ENCODE measurements at regions not wholly inside any gene's neighbourhood (a gene's known extent, or its start where the extent isn't known, plus 50 kb on each side); places are given as distances from the start of the nearest gene placed in this dataset.

- DNase-seq (peak in 1 of 2 donors; percentile 73), ATAC-seq (ENCODE audit: low FRiP score in 2 of 2) (no peak)
- Histone ChIP-seq H3K9me3 (no peaks in the 10 kb centered on the region), H3K4me3 (no peak overlapping the region), H3K27ac (no peak overlapping the region), H3K4me1 (peaks cover 11 to 18% (median 16%) of the 10 kb centered on the region in 4 donors), H3K36me3 (no peaks in the 10 kb centered on the region), H3K27me3 (peaks cover 0 to 9% (median 1%) of the 10 kb centered on the region in 4 donors)
- 70 to 81% methylated on average over 29 of the region's 29 CpGs for WGBS, 2 donors
- TF ChIP-seq CTCF (IDR thresholded peaks at IDR 0.05), result no peak
- TF ChIP-seq EP300 (IDR thresholded peaks at IDR 0.05), result no peak
- no peak for TF ChIP-seq POLR2AphosphoS5 (IDR thresholded peaks at IDR 0.05)
- TF ChIP-seq POLR2A (IDR thresholded peaks at IDR 0.05), result no peak
Observed at GRCh38 chr5:77846422-77847128, 70.4 kb upstream of the TBCA start.

- no peaks in the 10 kb centered on the region for H3K36me3 ChIP-seq
- WGBS, 2 donors, result 72 to 77% methylated on average over 5 of the region's 5 CpGs
- DNase-seq (no peak), ATAC-seq (ENCODE audit: low FRiP score in 2 of 2) (no peak)
- peaks cover 0 to 7% (median 1%) of the 10 kb centered on the region in 4 donors for H3K27me3 ChIP-seq
- H3K9me3 ChIP-seq, result no peaks in the 10 kb centered on the region
- no peak overlapping the region for H3K27ac ChIP-seq
- TF ChIP-seq POLR2A (IDR thresholded peaks at IDR 0.05), result no peak
- TF ChIP-seq EP300 (IDR thresholded peaks at IDR 0.05), result no peak
- H3K4me3 ChIP-seq, result no peak overlapping the region
- peaks cover 6 to 14% (median 11%) of the 10 kb centered on the region in 4 donors for H3K4me1 ChIP-seq
Observed at GRCh38 chr5:77845324-77845646, 69.1 kb upstream of the TBCA start.

- DNase-seq (peak in 1 of 2 donors; percentile 84), ATAC-seq (ENCODE audit: low FRiP score in 2 of 2) (peak in 1 of 2 donors; percentile 71)
- Histone ChIP-seq H3K36me3 (no peaks in the 10 kb centered on the region), H3K4me1 (peaks cover 6 to 14% (median 11%) of the 10 kb centered on the region in 4 donors), H3K4me3 (peak overlapping the region; percentile 37 to 53 (median 44)), H3K27me3 (peaks cover 0 to 7% (median 1%) of the 10 kb centered on the region in 4 donors), H3K9me3 (no peaks in the 10 kb centered on the region), H3K27ac (no peak overlapping the region)
- TF ChIP-seq CTCF (IDR thresholded peaks at IDR 0.05), result peak in 1 of 6 experiments; percentile 9
- no peak for TF ChIP-seq POLR2A (IDR thresholded peaks at IDR 0.05)
- no peak for TF ChIP-seq EP300 (IDR thresholded peaks at IDR 0.05)
- TF ChIP-seq POLR2AphosphoS5 (IDR thresholded peaks at IDR 0.05), result no peak
- whole genome bisulfite sequencing, 2 donors, result 10 to 12% methylated on average over 44 to 45 of the region's 48 CpGs
Observed at GRCh38 chr5:77844623-77845323, 68.6 kb upstream of the TBCA start.

- peaks cover 6 to 14% (median 11%) of the 10 kb centered on the region in 4 donors for H3K4me1 ChIP-seq
- no peak overlapping the region for H3K27ac ChIP-seq
- TF ChIP-seq POLR2AphosphoS5 (IDR thresholded peaks at IDR 0.05), result no peak
- no peak for TF ChIP-seq EP300 (IDR thresholded peaks at IDR 0.05)
- no peak for TF ChIP-seq CTCF (IDR thresholded peaks at IDR 0.05)
- no peak for TF ChIP-seq POLR2A (IDR thresholded peaks at IDR 0.05)
- H3K4me3 ChIP-seq, result peak overlapping the region; percentile 37 to 53 (median 44)
- WGBS, 2 donors, result 5 to 7% methylated on average over 10 of the region's 10 CpGs
- no peaks in the 10 kb centered on the region for H3K36me3 ChIP-seq
- no peaks in the 10 kb centered on the region for H3K9me3 ChIP-seq
- DNase-seq (no peak), ATAC-seq (ENCODE audit: low FRiP score in 2 of 2) (peak in 1 of 2 donors; percentile 57)
- H3K27me3 ChIP-seq, result peaks cover 0 to 7% (median 1%) of the 10 kb centered on the region in 4 donors
Observed at GRCh38 chr5:77844373-77844622, 68.2 kb upstream of the TBCA start.

- no peaks in the 10 kb centered on the region for H3K9me3 ChIP-seq
- TF ChIP-seq POLR2AphosphoS5 (IDR thresholded peaks at IDR 0.05), result no peak
- no peak for TF ChIP-seq CTCF (IDR thresholded peaks at IDR 0.05)
- TF ChIP-seq EP300 (IDR thresholded peaks at IDR 0.05), result no peak
- TF ChIP-seq POLR2A (IDR thresholded peaks at IDR 0.05), result no peak
- no peaks in the 10 kb centered on the region for H3K36me3 ChIP-seq
- WGBS, 2 donors, result 41 to 42% methylated on average over 24 of the region's 24 CpGs
- H3K4me1 ChIP-seq, result peaks cover 6 to 14% (median 11%) of the 10 kb centered on the region in 4 donors
- ATAC-seq (ENCODE audit: low FRiP score in 2 of 2) (peak; percentile 49 to 75), DNase-seq (peak in 1 of 2 donors; percentile 75)
- no peak overlapping the region for H3K27ac ChIP-seq
- H3K27me3 ChIP-seq, result peaks cover 0 to 7% (median 1%) of the 10 kb centered on the region in 4 donors
- H3K4me3 ChIP-seq, result peak overlapping the region; percentile 37 to 53 (median 44)
Observed at GRCh38 chr5:77843570-77844372, 67.6 kb upstream of the TBCA start.
